Muscle layer of colon (tissue), 2 donors: ENCODE measurements at regions not wholly inside any gene's neighbourhood (a gene's known extent, or its start where the extent isn't known, plus 50 kb on each side); places are given as distances from the start of the nearest gene placed in this dataset.

Experiments
- H3K27ac ChIP-seq: one replicate; pipeline ENCODE4 v1.7.0; 2013; ENCODE audit warnings: low read depth, mild to moderate bottlenecking, low read length, moderate library complexity
- H3K27me3 ChIP-seq, 2 donors: one replicate each; pipeline ENCODE4 v1.7.0; 2013; ENCODE audit warnings: low read length in 2 of 2, mild to moderate bottlenecking in 2 of 2; ENCODE audit not compliant: insufficient read depth in 2 of 2, control insufficient read depth in 1 of 2
- H3K36me3 ChIP-seq: one replicate; pipeline ENCODE4 v1.7.0; 2013; ENCODE audit warnings: mild to moderate bottlenecking, low read length; ENCODE audit not compliant: insufficient read depth
- H3K4me1 ChIP-seq: one replicate; pipeline ENCODE4 v1.7.0; 2013; ENCODE audit warnings: mild to moderate bottlenecking, low read length; ENCODE audit not compliant: insufficient read depth
- H3K4me3 ChIP-seq, 2 donors: one replicate each; pipeline ENCODE4 v1.7.0; 2013; ENCODE audit warnings: low read length in 2 of 2, low read depth in 1 of 2, mild to moderate bottlenecking in 1 of 2, moderate library complexity in 1 of 2
- H3K9ac ChIP-seq: one replicate; pipeline ENCODE4 v1.7.0; 2013; ENCODE audit warnings: low read length
- H3K9me3 ChIP-seq: one replicate; pipeline ENCODE4 v1.7.0; 2013; ENCODE audit warnings: mild to moderate bottlenecking, low read length
- donor health status: abdominal sarcoma.
- donor health status: Adenocarcinoma of cecum.

- no peak overlapping the region for H3K9ac ChIP-seq
- H3K4me3 ChIP-seq = no peak overlapping the region
- no peak overlapping the region for H3K27ac ChIP-seq
- no peaks in the 10 kb centered on the region for H3K9me3 ChIP-seq
- H3K36me3 ChIP-seq = no peaks in the 10 kb centered on the region
- H3K27me3 ChIP-seq = no peaks in the 10 kb centered on the region
- H3K4me1 ChIP-seq = peaks cover 5% of the 10 kb centered on the region
Measured at GRCh38 chr3:146308682-146309081, 57.8 kb upstream of the PLSCR4 start.

DNA sequence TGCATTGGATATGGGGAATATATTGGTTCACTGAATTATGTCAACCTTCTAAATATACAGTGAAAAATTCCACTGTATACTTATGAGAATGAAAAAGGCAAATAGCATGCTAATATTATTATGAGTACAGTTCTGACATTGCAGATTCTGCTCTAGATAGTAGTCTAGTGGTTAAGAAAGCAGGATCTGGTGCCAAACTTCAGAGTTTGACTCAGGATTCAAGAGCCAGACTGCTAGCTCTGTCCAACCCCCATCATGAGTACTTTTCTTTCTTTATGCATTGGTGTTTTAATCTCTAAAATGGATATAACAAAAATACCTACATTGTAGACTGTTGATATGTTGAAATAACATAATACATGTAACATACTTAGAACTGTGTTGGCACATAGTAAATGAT lies 57.3 kb upstream of the PLSCR4 start:
- no peak overlapping the region for H3K27ac ChIP-seq
- no peak overlapping the region for H3K4me3 ChIP-seq

GRCh38 chr3:146307456-146307725 lies 56.5 kb upstream of the PLSCR4 start:
- Histone ChIP-seq H3K4me3 (no peak overlapping the region), H3K27me3 (no peaks in the 10 kb centered on the region), H3K9me3 (no peaks in the 10 kb centered on the region), H3K4me1 (peaks cover 5% of the 10 kb centered on the region), H3K9ac (no peak overlapping the region), H3K36me3 (no peaks in the 10 kb centered on the region), H3K27ac (no peak overlapping the region)

More for the DNA sequence above, 57.3 kb upstream of the PLSCR4 start:
- H3K36me3 ChIP-seq = no peaks in the 10 kb centered on the region
- no peaks in the 10 kb centered on the region for H3K27me3 ChIP-seq
- H3K4me1 ChIP-seq = peaks cover 5% of the 10 kb centered on the region
- no peak overlapping the region for H3K9ac ChIP-seq
- no peaks in the 10 kb centered on the region for H3K9me3 ChIP-seq

GRCh38 chr3:146306656-146307455 lies 56.0 kb upstream of the PLSCR4 start:
- H3K4me1 ChIP-seq = peaks cover 5% of the 10 kb centered on the region
- H3K36me3 ChIP-seq = no peaks in the 10 kb centered on the region
- no peaks in the 10 kb centered on the region for H3K9me3 ChIP-seq
- H3K27ac ChIP-seq = no peak overlapping the region
- no peaks in the 10 kb centered on the region for H3K27me3 ChIP-seq
- no peak overlapping the region for H3K4me3 ChIP-seq
- H3K9ac ChIP-seq = no peak overlapping the region

DNA sequence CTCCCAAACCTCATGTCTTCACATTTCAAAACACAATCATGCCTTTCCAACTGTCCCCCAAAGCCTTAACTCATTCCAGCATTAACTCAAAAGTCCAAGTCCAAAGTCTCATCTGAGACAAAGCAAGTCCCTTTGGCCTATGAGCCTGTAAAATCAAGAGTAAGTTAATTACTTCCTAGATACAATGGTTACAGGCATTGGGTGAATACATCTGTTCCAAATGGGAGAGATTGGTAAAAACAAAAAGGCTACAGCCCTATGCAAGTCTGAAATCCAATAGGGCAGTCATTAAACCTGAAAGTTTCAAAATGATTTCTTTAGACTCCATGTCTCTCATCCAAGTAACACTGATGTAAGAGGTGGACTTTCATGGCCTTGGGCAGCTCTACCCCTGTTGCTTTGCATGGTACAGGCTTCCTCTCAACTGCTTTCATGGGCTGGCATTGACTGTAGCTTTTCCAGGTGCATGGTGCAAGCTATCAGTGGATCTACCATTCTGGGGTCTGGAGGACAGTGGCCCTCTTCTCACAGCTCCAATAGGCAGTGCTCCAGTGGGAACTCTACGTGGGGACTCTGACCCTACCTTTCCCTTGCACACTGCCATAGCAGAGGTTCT lies 55.0 kb upstream of the PLSCR4 start:
- no peak overlapping the region for H3K9ac ChIP-seq
- H3K4me3 ChIP-seq = no peak overlapping the region
- H3K9me3 ChIP-seq = no peaks in the 10 kb centered on the region
- peaks cover 5% of the 10 kb centered on the region for H3K4me1 ChIP-seq
- H3K27ac ChIP-seq = no peak overlapping the region
- no peaks in the 10 kb centered on the region for H3K27me3 ChIP-seq
- no peaks in the 10 kb centered on the region for H3K36me3 ChIP-seq

DNA sequence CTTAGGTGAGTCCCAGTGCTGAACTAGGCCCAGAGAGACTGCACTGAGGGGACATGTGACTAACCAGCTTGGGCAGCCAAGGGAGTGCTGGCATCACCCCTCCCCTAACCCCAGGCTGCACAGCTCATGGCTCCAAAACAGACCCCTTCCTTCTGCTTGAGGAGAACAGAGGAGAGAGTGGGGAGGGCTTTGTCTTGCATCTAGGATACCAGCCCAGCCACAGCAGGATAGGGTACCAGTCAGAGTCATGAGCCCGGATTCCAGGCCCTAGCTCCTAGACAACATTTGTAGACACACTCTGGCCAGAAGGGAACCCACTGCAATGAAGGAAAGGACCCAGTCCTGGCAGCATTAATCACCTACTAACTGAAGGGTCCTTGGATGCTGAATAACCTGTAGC lies 49.9 kb upstream of the PLSCR4 start:
- Histone ChIP-seq H3K36me3 (no peaks in the 10 kb centered on the region), H3K27ac (no peak overlapping the region), H3K9ac (no peak overlapping the region), H3K9me3 (no peaks in the 10 kb centered on the region), H3K4me1 (no peaks in the 10 kb centered on the region), H3K4me3 (no peak overlapping the region), H3K27me3 (no peaks in the 10 kb centered on the region)
